PC-9 (cell line): ENCODE measurements at regions not wholly inside any gene's neighbourhood (a gene's known extent, or its start where the extent isn't known, plus 50 kb on each side); places are given as distances from the start of the nearest gene placed in this dataset.

Experiments used
- BruUV-seq: library from RNA; stranded (reverse); fragments of 400-500 nt; replicated peaks from 2 replicates; lab custom pipeline; 2021; lab: Mats Ljungman, UMichigan
- CTCF ChIA-PET: fragments of 300-600 bp; sonication (Branson Sonifier 250); formaldehyde crosslinking; loops from one replicate; lab custom pipeline; 2022; ENCODE audit warnings: antibody characterized with exemption; lab: Charles Lee
- POLR2A ChIA-PET: fragments of 300-600 bp; sonication (Branson Sonifier 250); formaldehyde crosslinking; loops from one replicate; lab custom pipeline; 2022; ENCODE audit warnings: antibody characterized with exemption; ENCODE audit not compliant: unreplicated experiment; lab: Charles Lee
- DNase-seq, 2 experiments: peaks; one replicate each; pipeline versions ENCODE4 v3.0.0 to v3.0.0-alpha.2; 2015 to 2022; ENCODE audit warnings: mixed read lengths in 1 of 2
- H2AFZ ChIP-seq: fragments of 200-600 bp; sonication (generic); 2 replicates; pipeline ENCODE4 v1.8.1; 2017; ENCODE audit warnings: antibody characterized with exemption
- H3F3A ChIP-seq: fragments of 200-600 bp; sonication (generic); 2 replicates; pipeline ENCODE4 v1.8.1; 2017; ENCODE audit warnings: antibody characterized with exemption, mild to moderate bottlenecking, low read depth; ENCODE audit not compliant: insufficient read depth
- H3K27ac ChIP-seq: fragments of 200-600 bp; sonication (generic); 2 replicates; pipeline ENCODE4 v1.6.1; 2016; ENCODE audit warnings: mixed run types
- H3K27me3 ChIP-seq: fragments of 200-600 bp; sonication (generic); 2 replicates; pipeline ENCODE4 v1.6.1; 2016; ENCODE audit warnings: low read depth, mixed run types; ENCODE audit not compliant: insufficient read depth
- H3K36me3 ChIP-seq: fragments of 200-600 bp; sonication (generic); 2 replicates; pipeline ENCODE4 v1.6.1; 2016; ENCODE audit warnings: low read depth, mixed run types
- H3K4me1 ChIP-seq: fragments of 200-600 bp; sonication (generic); replicated peaks from 2 replicates; pipeline ENCODE4 v1.6.1; 2016; ENCODE audit warnings: mixed run types; ENCODE audit not compliant: insufficient read depth
- H3K4me2 ChIP-seq: fragments of 200-600 bp; sonication (generic); 2 replicates; pipeline ENCODE4 v1.6.1; 2017; ENCODE audit warnings: mixed run types
- H3K4me3 ChIP-seq: fragments of 200-600 bp; sonication (generic); 2 replicates; pipeline ENCODE4 v1.6.1; 2016; ENCODE audit warnings: mixed run types
- H3K79me2 ChIP-seq: fragments of 200-600 bp; sonication (generic); 2 replicates; pipeline ENCODE4 v1.6.1; 2017; ENCODE audit warnings: low read depth, mixed run types
- H3K9me2 ChIP-seq: fragments of 200-600 bp; sonication (generic); 2 replicates; pipeline ENCODE4 v1.8.1; 2017; ENCODE audit warnings: mild to moderate bottlenecking; ENCODE audit not compliant: insufficient read depth
- H3K9me3 ChIP-seq: fragments of 200-600 bp; sonication (generic); 2 replicates; pipeline ENCODE4 v1.8.1; 2016; ENCODE audit warnings: low read depth; ENCODE audit not compliant: insufficient read depth
- H4K20me1 ChIP-seq: fragments of 200-600 bp; sonication (generic); 2 replicates; pipeline ENCODE4 v1.8.1; 2017; ENCODE audit not compliant: insufficient read depth
- EZH2 ChIP-seq: fragments of 200-600 bp; sonication (generic); IDR thresholded peaks from 2 replicates; pipeline ENCODE4 v1.8.0; 2017; ENCODE audit warnings: antibody characterized with exemption, low read depth
- intact Hi-C: fragments of 100-400 bp; cut with micrococcal nuclease; formaldehyde crosslinking; loops from one replicate; pipeline ENCODE4 v1.10.0; 2022; ENCODE audit not compliant: unreplicated experiment
- TF ChIP-seq, protein P1 (sequence below): fragments of 200-600 bp; sonication (generic); conservative IDR thresholded peaks from 2 replicates; pipeline ENCODE4 v1.6.1; 2017; ENCODE audit warnings: mixed run types, antibody characterized with exemption, mild to moderate bottlenecking, moderate library complexity

DNA sequence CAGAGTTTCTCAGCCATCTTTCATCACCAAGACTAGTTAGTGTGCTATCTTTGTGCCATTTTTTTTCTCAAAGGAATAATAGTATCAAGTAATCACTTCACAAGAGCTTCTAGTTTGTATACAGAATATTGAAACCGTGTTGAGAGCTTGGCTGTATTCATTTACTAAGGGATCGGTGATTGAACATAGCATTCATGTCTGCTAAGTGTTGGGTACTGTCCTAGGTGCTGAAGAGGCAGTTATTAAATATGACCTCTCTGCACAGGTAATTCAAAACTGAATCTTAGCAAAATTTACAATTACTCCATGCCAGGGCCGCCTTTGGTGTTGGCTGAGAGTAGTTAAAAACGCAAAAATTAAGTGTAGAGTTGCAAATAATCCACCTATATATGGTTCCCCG lies 355.3 kb upstream of the RORA start:
- H4K20me1 ChIP-seq = no peaks in the 10 kb centered on the region
- H3K27ac ChIP-seq = no peak overlapping the region
- no peaks in the 10 kb centered on the region for H3K9me3 ChIP-seq
- H3K27me3 ChIP-seq = peaks cover 10% of the 10 kb centered on the region; the same call in 1 of the 2 replicates
- H3K4me3 ChIP-seq = no peak overlapping the region
- no peaks in the 10 kb centered on the region for H3K79me2 ChIP-seq
- H3K4me2 ChIP-seq = no peak overlapping the region
- no TSS peak for BruUV-seq
- no peaks in the 10 kb centered on the region for H3F3A ChIP-seq
- intact Hi-C loops = no loop called here
- ChIA-PET CTCF (no interaction called here), POLR2A (no interaction called here)
- no peak overlapping the region for H2AFZ ChIP-seq
- no peaks in the 10 kb centered on the region for H3K36me3 ChIP-seq
- no peak for DNase-seq
- no peaks in the 10 kb centered on the region for H3K9me2 ChIP-seq
- TF ChIP-seq, protein P1, sequence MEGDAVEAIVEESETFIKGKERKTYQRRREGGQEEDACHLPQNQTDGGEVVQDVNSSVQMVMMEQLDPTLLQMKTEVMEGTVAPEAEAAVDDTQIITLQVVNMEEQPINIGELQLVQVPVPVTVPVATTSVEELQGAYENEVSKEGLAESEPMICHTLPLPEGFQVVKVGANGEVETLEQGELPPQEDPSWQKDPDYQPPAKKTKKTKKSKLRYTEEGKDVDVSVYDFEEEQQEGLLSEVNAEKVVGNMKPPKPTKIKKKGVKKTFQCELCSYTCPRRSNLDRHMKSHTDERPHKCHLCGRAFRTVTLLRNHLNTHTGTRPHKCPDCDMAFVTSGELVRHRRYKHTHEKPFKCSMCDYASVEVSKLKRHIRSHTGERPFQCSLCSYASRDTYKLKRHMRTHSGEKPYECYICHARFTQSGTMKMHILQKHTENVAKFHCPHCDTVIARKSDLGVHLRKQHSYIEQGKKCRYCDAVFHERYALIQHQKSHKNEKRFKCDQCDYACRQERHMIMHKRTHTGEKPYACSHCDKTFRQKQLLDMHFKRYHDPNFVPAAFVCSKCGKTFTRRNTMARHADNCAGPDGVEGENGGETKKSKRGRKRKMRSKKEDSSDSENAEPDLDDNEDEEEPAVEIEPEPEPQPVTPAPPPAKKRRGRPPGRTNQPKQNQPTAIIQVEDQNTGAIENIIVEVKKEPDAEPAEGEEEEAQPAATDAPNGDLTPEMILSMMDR = no peak
- TF ChIP-seq EZH2 = no peak
- H3K4me1 ChIP-seq = no peaks in the 10 kb centered on the region

DNA sequence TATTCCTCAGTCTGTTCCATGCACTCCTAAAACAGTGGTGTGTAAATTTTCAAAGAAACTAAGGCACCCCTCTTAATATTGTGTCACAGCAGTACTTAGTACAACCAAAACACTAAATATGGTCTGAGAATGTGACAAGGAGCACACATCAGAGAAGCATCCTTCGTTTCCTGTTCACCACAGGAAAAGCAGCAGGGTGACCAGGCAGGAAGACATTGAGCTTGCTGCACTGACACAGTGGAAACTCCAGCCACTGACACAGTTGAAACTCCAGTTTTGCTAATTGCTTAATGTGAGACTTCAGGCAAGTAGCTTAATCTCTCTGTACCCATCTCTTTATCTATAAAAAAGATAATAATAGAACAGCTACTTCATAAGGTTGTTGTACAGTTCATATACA lies 353.0 kb upstream of the RORA start:
- H2AFZ ChIP-seq = no peak overlapping the region
- H3K4me2 ChIP-seq = no peak overlapping the region
- H3K9me2 ChIP-seq = no peaks in the 10 kb centered on the region
- no peaks in the 10 kb centered on the region for H3K79me2 ChIP-seq
- no peaks in the 10 kb centered on the region for H3K36me3 ChIP-seq
- H3K9me3 ChIP-seq = no peaks in the 10 kb centered on the region
- no peaks in the 10 kb centered on the region for H3K4me1 ChIP-seq
- peaks cover 4% of the 10 kb centered on the region; the same call in 1 of the 2 replicates for H3K27me3 ChIP-seq
- no TSS peak for BruUV-seq
- TF ChIP-seq, protein P1 = no peak
- TF ChIP-seq EZH2 = no peak
- DNase-seq = no peak
- intact Hi-C loops = no loop called here
- H4K20me1 ChIP-seq = no peaks in the 10 kb centered on the region
- no peak overlapping the region for H3K27ac ChIP-seq
- H3K4me3 ChIP-seq = no peak overlapping the region
- POLR2A ChIA-PET = no interaction called here
- no peaks in the 10 kb centered on the region for H3F3A ChIP-seq
- CTCF ChIA-PET = no interaction called here

DNA sequence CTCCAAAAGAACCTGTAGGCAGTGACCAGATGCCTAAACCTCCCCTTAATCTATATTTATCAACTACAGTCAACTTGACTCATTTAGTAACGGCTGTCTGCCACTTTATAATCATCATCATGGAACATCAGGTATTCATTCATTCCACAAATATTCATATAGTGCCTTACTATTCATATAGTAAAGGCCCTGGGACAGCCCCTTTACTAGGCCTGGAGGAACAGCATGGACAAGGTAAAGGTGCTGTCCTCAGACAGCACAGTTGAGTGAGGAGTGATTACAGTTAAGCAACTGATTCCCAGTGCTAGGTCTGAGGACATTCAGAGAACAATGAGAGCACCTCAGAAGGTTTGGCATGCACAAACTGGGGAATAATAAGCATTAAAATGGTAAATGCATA lies 346.5 kb upstream of the RORA start:
- no peaks in the 10 kb centered on the region for H3K4me1 ChIP-seq
- H3K9me2 ChIP-seq = no peaks in the 10 kb centered on the region
- no TSS peak for BruUV-seq
- ChIA-PET CTCF (no interaction called here), POLR2A (no interaction called here)
- no peaks in the 10 kb centered on the region for H3K36me3 ChIP-seq
- no peak for TF ChIP-seq EZH2
- TF ChIP-seq, protein P1 = no peak
- peaks cover 7% of the 10 kb centered on the region; the same call in 1 of the 2 replicates for H3K27me3 ChIP-seq
- intact Hi-C loops = no loop called here
- no peak overlapping the region for H3K4me3 ChIP-seq
- H3K4me2 ChIP-seq = no peak overlapping the region
- no peak for DNase-seq
- no peaks in the 10 kb centered on the region for H4K20me1 ChIP-seq
- no peaks in the 10 kb centered on the region for H3K9me3 ChIP-seq
- H3K79me2 ChIP-seq = no peaks in the 10 kb centered on the region
- no peak overlapping the region for H3K27ac ChIP-seq
- H3F3A ChIP-seq = no peaks in the 10 kb centered on the region
- H2AFZ ChIP-seq = no peak overlapping the region
